NCI-H2081 (cell line): ENCODE measurements at regions not wholly inside any gene's neighbourhood (a gene's known extent, or its start where the extent isn't known, plus 50 kb on each side); places are given as distances from the start of the nearest gene placed in this dataset.

Experiments used
- DNase-seq, 2 experiments: peaks; one replicate each; lab custom pipeline; 2025; lab: John Stamatoyannopoulos, UW

DNA sequence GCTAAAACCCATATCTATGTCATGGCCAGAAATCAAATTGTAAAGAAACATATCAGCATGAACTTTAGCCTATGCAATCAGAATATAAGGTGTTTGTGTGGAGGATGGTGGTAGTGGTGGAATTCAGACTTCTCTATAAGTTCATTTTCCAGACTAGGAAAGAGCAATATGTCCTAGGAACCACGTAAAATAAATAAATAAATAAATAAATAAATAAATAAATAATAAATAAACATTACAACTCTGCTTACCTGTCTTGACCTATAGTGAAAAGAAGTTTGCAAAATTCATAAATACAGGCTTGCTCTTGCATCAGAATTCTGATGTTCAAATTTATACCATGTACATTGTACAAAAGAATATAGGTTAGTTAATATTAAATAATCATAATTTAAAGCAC, 1382.6 kb upstream of the ADGRL2 start:
- DNase-seq: no peak

DNA sequence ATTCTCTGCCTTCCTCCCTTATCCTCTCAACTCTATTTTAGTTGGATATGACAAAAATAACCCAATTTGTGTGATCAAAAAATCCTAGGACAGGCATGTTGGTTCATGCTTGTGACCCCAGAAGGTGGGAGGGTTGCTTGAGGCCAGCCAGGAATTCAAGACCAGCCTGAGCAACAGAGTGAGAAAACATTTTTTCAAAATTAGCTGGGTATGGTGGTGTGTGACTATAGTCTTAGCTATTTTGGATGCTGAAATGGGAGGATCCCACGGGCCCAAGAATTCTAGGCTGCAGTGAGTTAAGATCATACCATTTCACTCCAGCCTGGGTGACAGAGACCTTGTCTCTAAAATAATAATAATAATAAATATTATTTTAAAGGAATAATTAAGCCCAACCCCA, 1383.1 kb upstream of the ADGRL2 start:
- DNase-seq: no peak

DNA sequence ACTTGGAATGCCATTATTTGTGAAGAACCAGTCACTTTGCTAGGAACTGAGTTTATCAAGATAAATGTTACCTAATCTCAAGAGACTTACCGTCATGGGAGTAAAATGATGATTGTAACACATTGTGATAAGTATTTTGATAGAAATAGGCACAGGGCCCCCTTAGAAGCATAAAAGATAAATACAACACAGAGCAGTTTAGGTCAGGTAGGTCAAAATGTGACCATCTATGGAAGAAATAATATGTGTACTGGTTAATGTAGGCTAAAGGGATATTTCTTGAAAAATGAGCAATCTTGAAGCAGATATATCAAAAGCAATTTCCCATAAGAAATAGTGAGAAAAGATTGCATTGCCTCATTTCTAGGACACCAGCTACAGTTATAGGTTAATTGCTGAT, 1386.8 kb upstream of the ADGRL2 start:
- DNase-seq: no peak

DNA sequence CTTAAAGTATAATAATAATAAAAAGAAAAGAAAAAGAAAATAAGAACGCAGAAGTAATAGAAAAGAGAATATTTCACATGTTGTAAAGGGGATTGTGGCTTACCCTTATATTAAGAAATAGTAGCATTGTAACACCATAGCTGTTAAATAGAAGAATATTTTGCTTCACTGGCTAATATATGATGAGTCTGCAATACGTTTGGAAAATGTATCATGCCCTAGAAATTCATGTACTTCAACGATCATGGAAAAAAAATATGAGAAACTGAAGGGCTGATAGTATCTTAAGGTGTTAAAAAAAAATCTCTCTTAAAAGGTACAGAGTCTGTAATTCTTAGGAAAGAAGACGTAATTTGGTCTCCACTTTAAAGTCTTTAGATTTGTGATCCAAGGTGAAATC, 1390.5 kb upstream of the ADGRL2 start:
- DNase-seq: no peak

DNA sequence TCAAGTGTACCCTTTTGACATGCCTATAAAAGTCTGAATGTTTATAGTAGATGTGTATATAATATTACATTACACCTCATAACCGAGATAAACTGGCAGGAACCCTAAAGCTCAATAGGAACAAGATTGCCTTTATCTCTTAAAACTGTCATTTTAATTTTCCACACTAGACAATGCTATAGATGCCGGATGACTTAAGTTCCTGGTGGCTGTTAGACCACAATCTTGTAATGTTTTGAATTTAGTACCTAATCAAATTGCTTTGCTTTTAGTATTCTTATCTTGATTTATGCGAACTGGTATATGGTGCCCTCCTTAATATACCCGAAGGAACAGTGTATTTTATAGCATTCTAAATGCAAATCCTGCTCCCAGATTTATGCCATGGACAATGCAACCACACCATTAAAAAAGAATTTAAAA, 1397.0 kb upstream of the ADGRL4 start:
- DNase-seq: no peak

DNA sequence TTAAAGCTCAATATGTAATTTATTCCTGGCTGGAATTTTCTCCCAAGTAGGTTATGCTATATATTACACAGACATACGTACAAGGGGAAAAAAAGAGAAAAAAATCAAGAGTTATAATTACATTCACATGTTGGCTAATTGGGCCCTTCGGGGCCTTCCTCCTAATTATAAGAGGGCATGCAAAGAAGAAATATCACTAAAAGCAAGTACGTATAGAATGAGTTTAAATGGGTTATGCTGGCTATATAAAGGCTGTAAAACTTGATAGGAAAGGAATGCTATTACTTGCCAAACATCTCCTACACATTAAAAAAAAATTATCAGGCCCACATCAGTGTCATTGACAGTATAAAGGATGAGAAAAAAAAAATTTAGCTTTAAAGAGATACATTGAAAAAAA, 1396.1 kb upstream of the ADGRL4 start:
- DNase-seq: no peak

DNA sequence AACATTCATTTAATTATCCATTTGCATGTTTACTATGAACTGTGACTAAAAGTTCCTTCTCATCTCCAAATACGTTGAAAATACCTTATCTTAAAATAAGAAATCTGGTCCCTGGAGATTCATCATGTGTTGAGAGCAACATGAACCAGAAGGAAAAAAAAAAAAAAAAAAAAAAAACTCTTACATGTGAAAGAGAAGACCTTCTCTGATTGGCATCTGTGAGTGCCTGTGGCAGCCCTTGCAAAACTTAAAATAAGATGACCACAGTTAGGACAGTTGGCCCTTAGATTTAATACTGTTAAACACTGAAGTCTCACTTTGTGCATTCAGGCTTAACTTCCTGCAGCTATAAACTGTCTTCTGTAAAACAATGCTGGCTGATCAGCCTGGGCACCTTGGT, 1395.2 kb upstream of the ADGRL4 start:
- no peak for DNase-seq

DNA sequence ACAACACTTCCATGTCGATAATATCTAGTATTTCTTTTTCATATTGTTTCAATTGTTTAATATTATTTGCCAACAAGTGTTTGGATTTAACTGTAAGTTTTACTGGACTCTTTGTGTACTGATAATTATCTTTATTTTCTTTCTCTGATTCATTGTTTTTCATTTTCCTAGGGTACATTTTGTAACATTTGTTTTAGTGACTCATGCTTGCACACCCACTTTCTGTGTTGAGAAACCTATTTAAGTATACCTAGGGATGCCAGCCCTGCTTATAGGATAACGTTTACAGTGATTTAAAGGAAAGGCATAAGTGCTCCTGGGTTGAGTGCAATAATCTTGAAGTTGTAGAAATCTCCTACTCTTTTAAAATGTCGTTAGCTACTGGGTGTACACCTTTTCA, 1386.0 kb upstream of the ADGRL4 start:
- no peak for DNase-seq

DNA sequence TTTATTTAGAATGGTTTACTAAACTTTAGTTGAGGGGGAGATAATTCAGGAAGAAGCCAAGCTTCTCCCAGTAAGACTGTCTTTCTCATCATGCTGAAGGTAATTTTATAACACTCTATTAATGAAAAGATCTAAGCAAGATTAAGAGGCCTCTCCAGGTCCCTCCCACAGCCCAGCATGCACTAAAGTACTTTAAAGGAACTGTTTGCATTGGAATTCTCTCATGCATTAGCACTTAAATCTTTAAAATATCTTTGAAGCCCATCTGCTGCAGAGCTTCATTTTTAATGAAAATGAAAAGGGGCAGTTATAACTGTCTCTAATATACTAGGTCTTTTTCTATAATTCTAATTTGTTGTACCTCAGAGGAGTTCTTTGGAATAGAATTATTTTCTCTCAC, 1379.1 kb upstream of the ADGRL4 start:
- DNase-seq: no peak

DNA sequence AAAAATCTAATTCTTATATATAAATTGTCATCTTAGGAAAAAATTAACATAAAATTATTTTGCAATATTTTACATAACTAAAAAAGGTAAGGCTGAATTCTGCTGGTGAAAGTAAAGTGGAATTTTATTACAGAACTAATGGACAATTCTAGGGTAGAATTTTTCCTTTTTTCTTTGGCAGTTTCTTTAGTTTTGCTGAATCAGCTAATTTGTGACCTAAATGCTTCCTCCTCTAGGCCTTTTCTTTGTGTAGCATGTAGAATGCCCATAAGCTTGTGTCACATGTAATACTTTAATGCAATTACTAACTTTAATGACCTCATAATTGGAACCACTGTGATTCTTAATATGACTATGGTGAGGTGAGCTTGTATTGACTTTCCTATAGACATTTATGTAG, 1378.4 kb upstream of the ADGRL4 start:
- no peak for DNase-seq

DNA sequence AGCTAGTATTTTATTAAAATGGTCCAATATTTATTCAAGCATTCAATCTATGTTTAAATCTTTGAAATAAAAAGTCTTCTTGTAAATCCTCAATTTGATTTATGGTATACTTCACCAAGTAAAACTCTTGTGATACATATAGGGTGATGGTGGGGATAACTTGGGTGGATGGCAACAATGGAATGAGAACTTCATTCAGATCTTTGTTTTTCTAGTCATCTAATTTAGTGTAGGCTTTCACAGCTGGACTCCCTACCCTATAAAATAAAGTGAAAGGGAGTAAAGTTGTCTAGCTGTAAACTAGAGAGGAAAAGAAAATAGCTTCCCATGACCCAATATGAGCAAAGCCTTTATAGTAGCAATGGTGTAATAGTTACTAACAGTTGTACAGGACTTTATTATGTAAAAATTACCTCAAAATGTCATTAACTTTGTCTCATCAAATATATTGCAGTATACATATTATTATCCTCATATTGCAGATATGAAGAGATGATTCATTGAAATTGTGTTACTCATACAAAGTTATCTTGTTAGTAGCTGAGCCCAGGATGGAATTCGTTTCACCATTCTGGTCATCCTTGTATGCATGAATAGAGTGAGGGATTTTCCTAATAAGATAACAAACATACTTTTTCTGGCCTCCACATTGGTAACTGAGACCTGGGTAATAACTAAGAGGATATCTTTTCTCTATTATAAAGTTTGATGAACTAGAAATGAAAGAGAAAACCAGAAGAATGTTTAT, 1377.7 kb upstream of the ADGRL4 start:
- DNase-seq: no peak

DNA sequence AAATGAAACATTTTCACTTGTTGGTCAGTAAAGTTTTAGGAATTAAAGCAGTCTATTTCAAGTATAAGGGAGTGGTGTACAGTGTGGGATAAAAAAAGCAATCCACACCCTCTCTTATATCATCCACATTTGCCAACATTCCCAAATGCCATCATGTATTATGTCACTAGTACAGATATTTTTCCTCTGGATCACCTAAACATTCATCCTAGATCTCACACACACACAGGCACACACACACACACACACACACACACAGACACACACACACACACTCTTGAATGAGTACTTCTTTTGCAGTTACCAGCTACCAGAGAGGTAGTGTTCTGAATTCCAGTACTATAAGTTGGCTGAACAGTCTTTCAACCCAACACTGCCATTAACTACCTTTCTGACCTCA, 1369.1 kb upstream of the ADGRL4 start:
- DNase-seq: no peak

DNA sequence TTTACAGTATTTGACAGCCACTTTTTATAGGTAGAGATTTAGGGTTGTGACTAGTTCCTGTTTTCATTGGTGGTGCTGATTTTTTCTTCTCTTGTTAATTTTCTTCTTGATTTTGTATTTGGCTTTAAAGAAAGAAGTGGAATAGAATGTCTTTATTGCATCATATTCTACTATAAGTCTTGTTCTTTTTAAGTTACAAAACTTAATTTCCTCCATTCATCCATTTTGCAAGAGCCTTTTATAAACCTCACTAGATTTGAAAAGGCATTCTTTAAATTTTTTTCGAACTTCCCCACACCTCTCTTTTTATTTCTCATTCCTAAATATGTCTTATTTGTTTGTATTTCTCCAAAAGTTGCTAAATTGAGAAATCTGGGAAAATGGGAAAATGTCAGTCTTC, 1368.6 kb upstream of the ADGRL4 start:
- no peak for DNase-seq

DNA sequence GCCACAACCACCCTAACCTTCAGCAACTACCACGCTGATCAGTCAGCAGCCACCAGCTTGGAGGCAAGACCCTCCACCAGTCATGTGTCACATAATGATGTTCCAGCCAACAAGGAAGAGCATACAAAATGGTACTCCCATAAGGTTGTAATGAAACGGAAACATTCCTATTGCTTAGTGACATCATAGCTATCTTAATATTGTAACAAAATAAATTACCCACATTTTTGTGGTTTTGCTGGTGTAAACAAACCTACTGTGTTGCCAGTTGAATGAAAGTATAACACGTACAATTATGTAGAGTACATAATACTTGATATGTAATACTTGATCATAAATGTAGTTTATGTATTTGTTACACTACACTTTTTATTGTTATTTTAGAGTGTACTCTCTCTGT, 1363.2 kb upstream of the ADGRL4 start:
- DNase-seq: no peak

DNA sequence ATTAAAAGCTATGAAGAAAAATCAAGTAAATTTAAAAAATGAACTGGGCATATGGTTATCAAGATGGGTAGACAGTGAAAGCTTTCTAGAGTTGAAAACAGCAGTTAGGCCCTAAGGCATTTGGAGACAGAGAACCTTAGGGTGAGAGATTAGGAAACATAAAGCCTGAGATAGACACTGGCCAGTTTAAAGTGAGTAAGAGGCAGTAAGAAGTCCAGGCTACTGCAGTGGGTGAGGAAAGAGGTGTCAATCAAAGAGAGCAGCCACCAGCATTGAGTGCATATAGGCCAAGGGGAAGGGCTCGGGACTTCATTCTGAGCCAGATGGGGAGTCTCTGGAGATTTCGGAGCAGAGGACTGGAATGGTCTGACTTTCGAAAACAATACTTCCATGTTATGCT, 1360.5 kb upstream of the ADGRL4 start:
- no peak for DNase-seq

DNA sequence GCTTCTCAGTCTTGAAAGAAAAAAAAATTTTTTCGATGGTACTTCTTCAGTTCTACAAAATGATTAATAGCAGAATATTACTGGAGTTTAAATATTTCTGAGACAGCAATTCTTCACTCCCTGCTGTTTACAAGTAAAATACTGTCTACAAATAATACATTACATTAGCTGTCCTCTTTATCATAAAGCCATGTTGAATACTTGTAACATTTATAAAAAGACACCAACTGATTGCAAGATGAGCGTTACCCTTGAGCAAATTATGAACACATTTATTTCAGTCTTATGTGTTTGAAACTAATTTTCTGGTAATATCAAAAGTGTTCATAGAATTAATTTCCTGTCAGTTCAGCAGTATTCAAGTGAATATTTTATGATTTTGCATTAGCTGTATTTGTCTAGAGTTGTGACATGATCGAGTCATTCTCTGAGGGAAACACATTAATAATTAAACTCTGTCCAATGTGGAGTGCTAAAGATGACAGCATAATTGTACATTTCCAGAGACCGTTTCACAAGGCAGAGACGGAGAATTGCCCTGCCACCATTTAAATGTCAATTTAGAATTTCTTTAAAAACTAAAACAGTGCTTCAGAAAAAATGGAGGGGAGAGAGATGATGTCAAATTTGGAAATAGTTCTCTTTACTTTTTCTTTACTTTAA, 1359.0 kb upstream of the ADGRL4 start:
- no peak for DNase-seq

DNA sequence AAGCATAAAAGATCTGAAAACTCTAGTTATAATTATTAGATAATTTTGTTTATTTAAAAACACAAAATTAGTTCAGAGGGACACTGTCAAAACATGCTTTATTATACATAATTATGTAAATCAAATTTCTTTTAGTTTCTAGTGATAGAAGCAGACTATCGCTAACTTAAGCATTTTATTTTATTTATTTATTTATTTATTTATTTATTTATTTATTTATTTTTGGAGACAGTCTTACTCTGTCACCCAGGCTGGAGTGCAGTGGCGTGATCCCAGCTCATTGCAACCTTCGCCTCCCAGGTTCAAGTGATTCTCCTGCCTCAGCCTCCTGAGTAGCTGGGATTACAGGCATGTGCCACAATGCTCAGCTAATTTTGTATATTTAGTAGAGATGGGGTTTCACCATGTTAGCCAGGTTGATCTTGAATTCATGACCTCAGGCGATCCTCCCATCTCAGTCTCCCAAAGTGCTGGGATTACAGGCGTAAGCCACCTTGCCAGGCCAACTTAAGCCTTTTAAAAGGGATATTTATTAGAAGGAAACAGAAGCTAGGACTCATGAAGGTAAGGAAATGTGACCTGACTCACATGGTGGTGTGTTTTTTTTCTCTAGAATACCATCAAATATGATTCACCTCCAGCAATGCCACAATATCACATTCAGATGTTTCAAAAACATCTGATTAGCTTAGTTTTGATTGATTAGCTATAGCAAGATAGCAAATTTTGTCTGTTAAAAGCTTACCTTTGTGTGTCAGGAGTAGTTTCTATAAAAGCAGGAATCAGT, 1357.4 kb upstream of the ADGRL4 start:
- no peak for DNase-seq

DNA sequence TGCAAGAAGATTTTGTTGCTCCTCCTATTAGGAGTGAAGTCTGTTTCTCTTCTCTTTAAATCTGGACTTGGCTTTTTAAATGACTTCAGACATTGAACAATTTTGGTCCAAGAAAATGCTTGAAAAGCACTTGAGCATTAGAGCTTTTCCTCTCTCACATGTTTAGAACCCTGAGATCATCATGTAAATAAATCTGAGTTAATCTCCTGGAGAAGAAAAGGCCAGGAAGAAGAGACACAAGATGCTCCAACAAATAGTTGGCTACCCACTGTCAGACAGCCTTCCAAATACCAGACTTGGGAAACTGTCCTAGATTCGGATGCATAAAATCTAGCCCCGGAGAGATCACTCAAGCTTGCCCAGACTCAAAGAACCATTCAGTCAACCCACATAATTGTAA, 1353.1 kb upstream of the ADGRL4 start:
- no peak for DNase-seq

DNA sequence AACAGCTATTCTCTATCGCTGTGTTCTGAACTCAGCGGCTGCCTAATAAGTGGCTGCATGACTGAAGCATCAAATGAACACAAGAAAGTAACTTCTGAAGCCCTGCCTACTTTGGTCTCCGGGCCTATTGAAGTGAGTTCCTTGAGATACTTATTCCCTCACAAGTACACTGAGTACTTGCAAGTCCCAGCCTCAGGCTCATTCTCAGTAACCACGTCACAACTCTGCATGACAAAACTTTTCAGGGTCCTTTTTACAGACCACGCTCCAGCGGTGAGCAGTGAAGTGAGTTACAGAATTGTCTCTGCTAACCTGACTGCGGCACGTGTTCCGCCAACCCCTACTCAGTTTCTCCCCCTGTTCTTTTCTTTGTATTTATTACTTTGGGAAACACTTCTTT, 1342.7 kb upstream of the ADGRL4 start:
- no peak for DNase-seq

DNA sequence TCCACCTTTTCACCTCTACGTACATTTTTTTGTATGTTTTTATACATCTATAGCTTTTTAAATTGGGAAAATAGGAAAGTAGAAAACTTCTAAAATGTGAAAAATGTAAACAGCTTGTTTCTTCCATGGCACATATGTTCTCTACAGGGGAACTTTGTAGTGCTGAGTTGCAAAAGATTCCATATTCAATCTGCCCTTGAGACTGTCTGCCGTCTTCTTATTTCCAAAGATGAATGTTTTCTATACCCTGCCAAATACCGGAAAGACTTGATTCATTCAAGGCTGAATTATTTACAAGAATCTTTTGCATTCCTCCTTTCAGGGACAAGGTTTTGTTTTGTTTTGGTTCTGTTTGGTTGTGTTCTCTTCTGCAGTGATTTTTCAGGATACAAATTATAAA, 1334.5 kb upstream of the ADGRL4 start:
- DNase-seq: no peak

DNA sequence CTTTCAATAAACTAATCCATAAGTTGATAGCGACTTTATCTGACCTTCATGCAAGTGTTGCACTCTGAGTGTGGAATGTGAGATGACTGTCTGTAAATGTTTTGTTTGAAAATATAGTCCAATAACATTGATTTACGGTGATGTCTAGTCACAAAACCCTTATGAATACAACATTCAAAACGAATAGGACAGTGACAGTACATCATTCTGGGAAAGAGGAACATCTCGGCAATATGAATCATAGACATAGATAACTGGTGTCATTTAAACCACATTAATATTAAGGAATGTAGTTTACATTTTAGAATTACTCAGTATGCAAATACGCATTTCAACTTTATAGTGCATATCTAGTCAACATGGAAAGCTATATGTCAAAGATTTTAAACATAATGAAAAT, 1311.6 kb upstream of the ADGRL4 start:
- DNase-seq: no peak

DNA sequence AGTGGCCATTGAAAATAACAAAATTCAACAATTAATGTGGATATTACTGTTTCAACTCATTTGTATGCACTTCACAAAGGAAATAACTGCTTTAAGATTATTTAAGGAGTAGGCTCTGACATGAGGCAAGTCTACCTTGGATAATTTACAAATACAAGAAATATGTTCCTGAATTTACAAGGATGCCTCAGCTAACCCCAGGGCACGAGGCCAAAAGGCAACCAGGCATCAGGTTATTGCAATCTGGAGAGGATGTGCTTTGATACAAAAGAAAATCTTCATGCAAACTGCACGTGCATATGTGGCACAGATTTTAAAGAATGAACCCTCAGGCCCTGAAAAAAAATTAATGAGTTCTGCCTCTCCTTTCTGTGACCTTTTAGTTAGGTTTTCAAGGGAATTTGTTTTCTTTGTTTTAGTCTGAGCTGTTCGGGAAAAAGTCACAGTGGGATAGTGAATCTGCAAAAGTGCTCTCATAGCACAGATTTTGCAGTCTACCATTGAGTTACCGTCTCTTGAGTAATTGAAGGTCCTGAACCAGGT, 1304.2 kb upstream of the ADGRL4 start:
- DNase-seq: no peak

DNA sequence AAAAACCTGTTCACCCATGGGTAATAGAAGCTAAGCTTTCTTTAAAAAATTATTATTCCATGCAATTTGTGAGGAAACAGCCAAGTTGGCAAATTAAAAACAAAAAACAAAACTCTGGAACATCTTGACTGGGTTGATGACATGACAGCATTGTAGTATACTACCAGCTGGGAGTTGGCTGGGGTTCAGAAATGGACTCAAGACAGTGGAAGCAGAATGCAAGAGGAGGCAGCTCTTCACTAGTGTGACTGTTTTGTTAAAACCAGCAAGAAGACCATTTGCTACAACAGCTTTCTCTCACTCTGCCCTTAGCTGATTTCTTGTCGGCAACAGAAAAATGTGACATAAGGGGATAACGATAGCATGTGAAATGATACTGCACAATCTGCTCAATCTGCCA, 1298.9 kb upstream of the ADGRL4 start:
- no peak for DNase-seq
